Esophagus (tissue), 2 donors: ENCODE measurements at regions not wholly inside any gene's neighbourhood (a gene's known extent, or its start where the extent isn't known, plus 50 kb on each side); places are given as distances from the start of the nearest gene placed in this dataset.

ENCODE experiments used
- H3K27ac ChIP-seq, 2 donors: one replicate each; pipeline ENCODE4 v1.5.1; 2013; ENCODE audit warnings: low read depth in 2 of 2, mild to moderate bottlenecking in 2 of 2, inconsistent platforms in 1 of 2, low read length in 1 of 2, moderate library complexity in 1 of 2
- H3K27me3 ChIP-seq, 2 donors: one replicate each; pipeline ENCODE4 v1.6.1; 2013; ENCODE audit warnings: low read length in 2 of 2, control low read depth in 1 of 2, mild to moderate bottlenecking in 1 of 2; ENCODE audit not compliant: insufficient read depth in 2 of 2, control insufficient read depth in 1 of 2
- H3K36me3 ChIP-seq, 2 donors: one replicate each; pipeline ENCODE4 v1.6.1; 2013; ENCODE audit warnings: low read length in 1 of 2; ENCODE audit not compliant: control insufficient read depth in 2 of 2, insufficient read depth in 2 of 2
- H3K4me1 ChIP-seq, 2 donors: one replicate each; pipeline ENCODE4 v1.6.1; 2013; ENCODE audit warnings: low read length in 1 of 2; ENCODE audit not compliant: control insufficient read depth in 2 of 2, insufficient read depth in 2 of 2
- H3K4me3 ChIP-seq, 2 donors: one replicate each; pipeline ENCODE4 v1.5.1; 2013; ENCODE audit warnings: low read length in 2 of 2, mild to moderate bottlenecking in 2 of 2, low read depth in 1 of 2, moderate library complexity in 1 of 2
- H3K9me3 ChIP-seq, 2 donors: one replicate each; pipeline ENCODE4 v1.6.1; 2013; ENCODE audit warnings: mild to moderate bottlenecking in 2 of 2, low read depth in 1 of 2, low read length in 1 of 2, moderate library complexity in 1 of 2; ENCODE audit not compliant: control insufficient read depth in 2 of 2, insufficient read depth in 1 of 2
- WGBS, 2 donors: extraction: QIAGEN DNeasy Blood & Tissue Kit; methylation state at CpG; one replicate each; pipeline ENCODE4 v1.1.7; 2013; 5-methylcytosine and 5-hydroxymethylcytosine counted together
- donor health status: healthy with polysubstance abuse.
- donor health status: Bipolar disorder and iron deficiency.

DNA sequence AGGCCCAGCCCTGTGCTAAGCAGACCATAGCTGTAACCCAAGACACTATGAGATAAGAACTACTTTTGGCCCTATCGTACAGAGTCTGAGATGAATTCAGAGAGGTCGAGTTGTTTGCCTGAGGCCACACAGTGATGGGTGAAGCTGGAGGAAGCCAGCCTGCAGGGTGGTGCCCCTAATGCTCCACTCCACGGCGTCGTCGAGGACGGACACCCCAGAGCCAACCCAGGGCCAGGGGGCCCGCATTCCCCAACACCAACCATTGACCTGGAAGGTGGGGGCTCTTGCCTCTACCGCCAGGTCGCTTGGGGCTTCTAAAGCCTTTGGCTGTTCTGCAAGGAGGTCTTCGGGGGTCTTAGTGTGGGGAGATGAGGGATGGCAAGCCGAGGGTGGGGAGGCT, 84.1 kb downstream of the IRF8 start:
- 85 to 93% methylated on average over 12 of the region's 12 CpGs for WGBS, 2 donors
- H3K4me1 ChIP-seq = peaks cover 0 to 2% of the 10 kb centered on the region in 2 donors
- H3K27ac ChIP-seq = no peak overlapping the region
- H3K27me3 ChIP-seq = no peaks in the 10 kb centered on the region
- H3K4me3 ChIP-seq = no peak overlapping the region
- H3K36me3 ChIP-seq = no peaks in the 10 kb centered on the region
- no peaks in the 10 kb centered on the region for H3K9me3 ChIP-seq

DNA sequence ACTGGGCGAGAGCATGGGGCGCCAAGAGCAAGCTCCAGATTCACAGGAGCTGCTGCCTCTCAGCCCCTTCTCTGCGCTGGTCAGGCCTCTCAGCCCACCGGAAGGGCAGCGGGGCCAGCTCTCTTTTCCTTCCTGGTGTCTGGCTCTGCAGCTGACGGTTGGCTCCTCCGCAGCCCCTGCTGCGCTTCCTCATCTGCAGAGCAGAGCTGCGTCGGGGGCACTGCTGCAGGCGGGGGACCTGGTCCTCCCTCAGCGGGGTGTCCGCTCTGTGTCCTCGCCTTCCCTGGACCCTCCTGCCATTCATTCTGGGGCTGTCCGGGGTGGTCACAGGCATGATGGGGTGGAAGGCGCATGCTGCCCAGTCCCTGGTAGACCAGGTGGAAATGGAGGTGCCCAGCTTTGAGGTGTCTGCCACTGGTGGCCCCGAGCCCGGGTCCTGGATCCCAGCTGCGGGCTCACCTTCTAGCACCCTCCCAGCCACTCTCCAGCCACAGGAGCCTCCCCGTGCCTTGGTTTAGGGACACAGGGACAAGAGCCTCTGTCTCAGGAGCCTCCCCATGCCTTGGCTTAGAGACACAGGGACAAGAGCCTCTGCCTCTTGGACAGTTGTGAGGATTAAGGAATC, 84.8 kb downstream of the IRF8 start:
- no peaks in the 10 kb centered on the region for H3K9me3 ChIP-seq
- H3K27me3 ChIP-seq = no peaks in the 10 kb centered on the region
- H3K4me3 ChIP-seq = no peak overlapping the region
- no peaks in the 10 kb centered on the region for H3K36me3 ChIP-seq
- 74 to 80% methylated on average over 17 to 20 of the region's 20 CpGs for WGBS, 2 donors
- H3K27ac ChIP-seq = no peak overlapping the region
- H3K4me1 ChIP-seq = peaks cover 0 to 2% of the 10 kb centered on the region in 2 donors

DNA sequence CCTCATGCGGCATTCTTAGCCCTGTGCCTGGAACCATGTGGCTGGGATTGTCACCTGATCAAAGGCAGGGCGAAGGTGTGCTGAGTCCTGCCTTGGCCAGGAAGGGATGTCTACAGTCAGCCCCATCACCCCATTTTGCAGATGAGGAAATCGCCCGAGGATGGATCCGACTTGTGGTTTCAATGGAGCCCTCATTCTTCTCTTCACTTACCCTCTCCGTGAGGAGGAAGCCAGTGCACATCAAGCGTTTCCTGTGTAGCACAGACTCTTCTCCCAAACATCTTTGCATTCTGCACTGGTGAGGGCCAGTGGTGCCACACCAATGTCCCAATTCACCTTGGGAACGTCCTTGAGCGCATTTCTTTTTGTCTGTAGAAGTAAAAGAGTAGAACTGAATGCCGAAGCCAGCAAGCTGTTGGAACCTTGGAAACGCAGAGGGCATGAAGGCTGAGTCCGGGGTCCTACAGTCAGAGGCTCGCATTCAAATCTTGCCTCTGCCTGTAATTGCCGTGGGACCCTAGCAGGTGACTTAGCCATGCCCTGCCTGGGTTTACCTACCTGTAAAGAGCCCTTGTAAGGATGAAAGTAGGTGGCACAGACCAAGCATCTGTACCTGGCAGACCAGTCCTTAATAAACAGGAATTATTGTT, 85.4 kb downstream of the IRF8 start:
- Histone ChIP-seq H3K4me3 (no peak overlapping the region), H3K27me3 (no peaks in the 10 kb centered on the region), H3K36me3 (no peaks in the 10 kb centered on the region), H3K27ac (no peak overlapping the region), H3K9me3 (no peaks in the 10 kb centered on the region), H3K4me1 (peaks cover 0 to 2% of the 10 kb centered on the region in 2 donors)
- 80 to 82% methylated on average over 14 of the region's 14 CpGs for WGBS, 2 donors

DNA sequence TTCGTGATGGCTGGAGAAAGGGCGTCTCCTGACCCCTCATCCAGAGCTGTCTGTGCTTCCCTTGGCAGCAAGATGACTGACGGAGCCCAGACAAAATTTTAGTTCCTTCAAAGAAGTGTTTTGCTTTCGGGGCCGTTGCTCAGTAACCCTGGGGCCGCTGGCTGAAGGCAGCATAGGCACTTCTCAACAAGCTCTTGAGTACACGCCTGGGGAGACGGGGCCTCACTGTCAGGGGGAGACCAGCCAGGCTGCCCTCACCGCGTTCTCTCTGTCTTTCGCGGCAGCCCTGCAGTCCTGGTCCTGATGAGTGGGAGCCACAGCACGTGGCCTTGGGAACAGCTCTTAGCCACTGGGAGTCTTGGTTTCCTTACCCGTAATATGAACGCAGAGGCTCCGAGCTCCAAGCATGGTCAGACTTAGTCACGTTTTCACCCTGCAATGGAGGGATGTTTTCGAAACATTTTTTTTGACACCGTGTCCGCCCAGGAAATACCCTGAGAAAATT, 86.0 kb downstream of the IRF8 start:
- no peaks in the 10 kb centered on the region for H3K27me3 ChIP-seq
- 44 to 56% methylated on average over 20 of the region's 20 CpGs for WGBS, 2 donors

DNA sequence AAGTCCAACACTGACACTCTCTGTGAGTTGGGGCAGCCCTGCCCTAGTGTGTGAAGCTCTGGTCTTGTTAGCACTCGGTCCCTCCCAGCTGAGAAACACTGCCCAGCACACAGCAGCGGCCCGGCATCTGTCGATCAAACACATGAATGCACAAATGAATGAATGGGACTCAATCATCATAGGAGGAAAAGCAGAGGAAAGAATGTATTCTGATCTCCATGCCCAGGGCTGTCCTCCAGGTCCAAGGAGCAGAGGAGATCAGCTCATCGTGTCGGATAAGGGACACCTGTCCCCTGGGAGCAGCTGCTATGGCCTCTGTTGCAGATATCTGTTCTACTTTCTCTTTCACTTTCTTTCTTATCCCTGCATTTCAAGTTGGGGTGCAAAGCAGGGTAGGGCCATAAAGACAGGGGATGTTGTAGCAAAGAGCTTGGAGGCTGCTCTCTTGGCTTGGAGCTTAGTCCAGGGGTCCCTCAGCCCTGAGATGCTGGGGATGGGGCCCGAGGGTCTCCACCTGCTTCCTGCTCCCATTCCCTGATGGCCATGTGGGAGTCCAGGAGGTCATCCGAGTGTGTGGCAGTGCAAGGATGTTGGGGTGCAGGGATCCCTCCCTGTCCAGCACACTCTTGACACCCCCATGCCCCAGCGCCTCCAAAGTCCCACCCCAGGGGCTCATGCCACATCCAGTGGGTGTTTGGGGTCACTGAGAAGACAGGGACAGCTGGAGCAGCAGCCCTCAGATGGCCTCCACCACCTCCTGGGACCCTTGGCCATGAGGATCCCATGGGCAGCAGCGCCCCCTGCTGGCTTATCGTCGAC, 88.2 kb downstream of the IRF8 start:
- WGBS, 2 donors = 47 to 61% methylated on average over 9 to 12 of the region's 12 CpGs
- no peaks in the 10 kb centered on the region for H3K27me3 ChIP-seq
- H3K9me3 ChIP-seq = no peaks in the 10 kb centered on the region
- H3K36me3 ChIP-seq = no peaks in the 10 kb centered on the region
- H3K4me3 ChIP-seq = no peak overlapping the region
- H3K4me1 ChIP-seq = peaks cover 0 to 2% of the 10 kb centered on the region in 2 donors
- no peak overlapping the region for H3K27ac ChIP-seq

More for the DNA sequence above, 86.0 kb downstream of the IRF8 start:
- Histone ChIP-seq H3K36me3 (no peaks in the 10 kb centered on the region), H3K4me1 (peaks cover 0 to 2% of the 10 kb centered on the region in 2 donors), H3K4me3 (no peak overlapping the region), H3K27ac (no peak overlapping the region), H3K9me3 (no peaks in the 10 kb centered on the region)

DNA sequence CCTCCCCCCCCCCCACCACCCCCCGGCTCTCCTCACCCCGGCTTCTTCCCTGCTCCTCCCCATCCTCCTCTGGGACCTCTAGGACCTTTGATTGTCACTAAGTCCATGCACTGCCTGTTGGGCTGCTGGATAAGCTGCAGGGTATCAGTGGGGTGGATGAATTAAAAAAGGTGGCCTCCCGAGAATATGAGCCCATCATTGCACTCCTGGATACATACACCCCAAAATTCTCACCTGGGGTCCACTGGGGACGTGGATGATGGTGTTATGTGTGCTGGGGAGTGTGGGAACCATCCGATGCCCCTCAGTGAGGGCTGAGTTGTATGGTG, 88.8 kb downstream of the IRF8 start:
- Histone ChIP-seq H3K9me3 (no peaks in the 10 kb centered on the region), H3K27me3 (no peaks in the 10 kb centered on the region)

DNA sequence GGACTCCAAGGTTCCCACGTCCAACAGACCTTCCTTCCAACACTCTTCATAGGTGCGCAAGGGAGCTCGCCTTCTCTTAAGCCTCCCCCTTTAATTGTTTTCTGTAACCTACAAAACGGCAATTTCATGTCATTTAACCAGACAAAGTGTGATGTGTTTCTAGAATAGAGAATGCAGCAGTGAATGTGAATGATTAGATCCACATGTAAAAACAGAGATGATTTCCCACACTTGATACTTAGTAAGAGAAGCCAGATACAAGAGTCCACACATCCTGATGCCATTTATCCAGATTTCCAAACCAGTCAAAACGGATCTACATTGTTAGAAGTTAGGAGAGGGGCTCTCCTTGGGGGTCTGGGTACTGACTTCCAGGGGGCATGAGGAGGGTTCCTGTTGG, 89.3 kb downstream of the IRF8 start:
- Histone ChIP-seq H3K9me3 (no peaks in the 10 kb centered on the region), H3K27ac (no peak overlapping the region), H3K4me1 (no peaks in the 10 kb centered on the region), H3K4me3 (no peak overlapping the region), H3K27me3 (no peaks in the 10 kb centered on the region), H3K36me3 (no peaks in the 10 kb centered on the region)
- 74 to 78% methylated on average over 5 of the region's 5 CpGs for WGBS, 2 donors

More for the DNA sequence above, 88.8 kb downstream of the IRF8 start:
- 36 to 47% methylated on average over 5 of the region's 5 CpGs for WGBS, 2 donors
- Histone ChIP-seq H3K4me3 (no peak overlapping the region), H3K27ac (no peak overlapping the region), H3K36me3 (no peaks in the 10 kb centered on the region), H3K4me1 (peaks cover 0 to under 1% of the 10 kb centered on the region in 2 donors)

DNA sequence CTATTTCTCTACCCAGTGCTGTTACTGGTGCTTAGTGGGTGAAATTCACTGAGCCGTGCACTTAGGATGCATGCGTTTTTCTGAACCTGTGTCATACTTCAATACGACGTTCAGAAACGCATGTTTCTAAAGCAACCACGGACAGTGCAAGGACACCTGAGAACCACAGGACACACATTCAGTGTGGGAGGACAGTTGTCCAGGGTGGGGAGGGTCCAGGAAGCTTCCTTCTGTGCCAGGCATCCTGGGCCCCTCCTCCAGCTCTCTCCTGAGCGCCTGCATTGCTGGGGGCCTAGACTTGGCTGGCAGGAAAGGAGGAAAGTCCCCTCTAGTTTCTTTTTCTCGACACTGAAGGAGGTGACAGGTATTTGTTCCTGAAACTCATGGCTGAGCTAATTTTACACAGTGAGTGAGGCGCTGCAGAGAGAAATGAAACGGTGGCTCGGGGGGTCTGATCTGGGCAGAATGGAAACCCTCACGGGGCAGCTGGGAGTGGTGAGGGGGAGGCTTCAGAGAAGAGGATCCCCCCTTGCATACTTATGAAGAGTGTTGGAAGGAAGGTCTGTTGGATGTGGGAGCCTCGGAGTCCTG, 89.9 kb downstream of the IRF8 start:
- Histone ChIP-seq H3K4me1 (no peaks in the 10 kb centered on the region), H3K36me3 (no peaks in the 10 kb centered on the region), H3K9me3 (no peaks in the 10 kb centered on the region), H3K27ac (no peak overlapping the region), H3K4me3 (no peak overlapping the region), H3K27me3 (no peaks in the 10 kb centered on the region)
- 64 to 66% methylated on average over 13 of the region's 13 CpGs for WGBS, 2 donors

DNA sequence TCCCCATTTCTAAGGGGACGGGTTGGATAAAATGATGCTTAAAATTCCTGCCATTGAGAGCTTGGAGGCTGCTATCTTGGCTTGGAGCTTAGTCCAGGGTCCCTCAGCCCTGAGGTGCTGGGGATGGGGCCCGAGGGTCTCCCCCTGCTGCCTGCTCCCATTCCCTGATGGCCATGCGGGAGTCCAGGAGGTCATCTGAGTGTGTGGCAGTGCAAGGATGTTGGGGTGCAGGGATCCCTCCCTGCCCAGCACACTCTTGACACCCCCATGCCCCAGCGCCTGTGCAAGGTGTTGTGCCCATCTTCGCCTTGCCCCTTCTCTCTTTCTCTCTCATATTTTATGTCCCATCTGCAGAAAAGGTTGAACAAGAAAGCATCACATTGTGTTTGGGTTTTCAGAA, 90.4 kb downstream of the IRF8 start:
- Histone ChIP-seq H3K9me3 (no peaks in the 10 kb centered on the region), H3K4me3 (no peak overlapping the region), H3K27ac (no peak overlapping the region), H3K36me3 (no peaks in the 10 kb centered on the region), H3K4me1 (no peaks in the 10 kb centered on the region), H3K27me3 (no peaks in the 10 kb centered on the region)
- WGBS, 2 donors = 83 to 84% methylated on average over 5 of the region's 5 CpGs
